ENCODE measurements at regions not wholly inside any gene's neighbourhood (a gene's known extent, or its start where the extent isn't known, plus 50 kb on each side); places are given as distances from the start of the nearest gene placed in this dataset.
A peak's percentile ranks its signal among the peaks of the same experiment; 100 is the strongest.

GRCh38 chrX:8033175-8033574 is 106.0 kb upstream of the PNPLA4 start:
- TF ChIP-seq, protein P1, sequence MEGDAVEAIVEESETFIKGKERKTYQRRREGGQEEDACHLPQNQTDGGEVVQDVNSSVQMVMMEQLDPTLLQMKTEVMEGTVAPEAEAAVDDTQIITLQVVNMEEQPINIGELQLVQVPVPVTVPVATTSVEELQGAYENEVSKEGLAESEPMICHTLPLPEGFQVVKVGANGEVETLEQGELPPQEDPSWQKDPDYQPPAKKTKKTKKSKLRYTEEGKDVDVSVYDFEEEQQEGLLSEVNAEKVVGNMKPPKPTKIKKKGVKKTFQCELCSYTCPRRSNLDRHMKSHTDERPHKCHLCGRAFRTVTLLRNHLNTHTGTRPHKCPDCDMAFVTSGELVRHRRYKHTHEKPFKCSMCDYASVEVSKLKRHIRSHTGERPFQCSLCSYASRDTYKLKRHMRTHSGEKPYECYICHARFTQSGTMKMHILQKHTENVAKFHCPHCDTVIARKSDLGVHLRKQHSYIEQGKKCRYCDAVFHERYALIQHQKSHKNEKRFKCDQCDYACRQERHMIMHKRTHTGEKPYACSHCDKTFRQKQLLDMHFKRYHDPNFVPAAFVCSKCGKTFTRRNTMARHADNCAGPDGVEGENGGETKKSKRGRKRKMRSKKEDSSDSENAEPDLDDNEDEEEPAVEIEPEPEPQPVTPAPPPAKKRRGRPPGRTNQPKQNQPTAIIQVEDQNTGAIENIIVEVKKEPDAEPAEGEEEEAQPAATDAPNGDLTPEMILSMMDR (IDR thresholded peaks at IDR 0.05; ENCODE audit: low read length, missing control alignments): no peak
- DNase-seq (ENCODE audit: low read depth): no peak
- H3K4me3 ChIP-seq (replicated peaks; ENCODE audit: low read depth, low read length): no peak overlapping the region

DNA sequence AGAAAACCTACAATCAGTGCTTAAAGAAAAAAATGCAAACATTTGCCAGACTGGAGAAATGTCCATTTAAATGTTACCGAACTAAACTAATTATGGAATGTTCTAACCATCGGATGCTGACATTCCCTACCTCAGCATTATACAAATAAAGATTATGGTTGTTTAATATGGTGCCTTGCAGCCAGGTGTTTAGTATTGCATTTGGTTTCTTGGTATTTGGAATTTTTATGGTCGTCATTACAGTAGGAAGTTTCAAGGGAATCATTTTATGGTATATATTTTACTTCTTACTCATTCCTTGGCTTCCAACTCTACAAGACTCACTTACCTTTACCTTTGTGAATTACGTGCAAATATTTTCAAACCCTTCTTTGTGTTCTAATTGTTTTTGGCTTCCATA is 103.1 kb upstream of the PNPLA4 start:
- TF ChIP-seq, protein P1 (IDR thresholded peaks at IDR 0.05; ENCODE audit: low read length, missing control alignments): no peak
- no peak for DNase-seq (ENCODE audit: low read depth)

DNA sequence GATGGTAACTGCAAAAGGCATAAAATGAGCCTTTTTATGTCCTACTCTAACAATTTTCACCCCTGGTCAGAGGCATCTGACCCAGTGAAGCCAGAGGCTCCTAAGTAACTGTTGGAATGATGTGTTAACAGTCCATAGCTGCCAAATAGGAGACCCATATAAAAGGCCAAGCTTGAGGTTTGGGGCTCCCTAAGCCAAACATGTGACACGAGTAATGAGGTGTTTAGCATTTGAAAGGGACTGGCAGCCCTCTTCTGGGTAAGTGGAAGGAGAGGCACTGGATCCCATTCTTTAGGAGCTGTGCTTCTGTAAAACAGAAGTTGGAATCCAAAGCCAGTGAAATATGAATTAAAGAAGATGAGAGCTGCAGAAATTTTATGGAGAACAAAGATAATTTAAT is 100.6 kb upstream of the PNPLA4 start:
- DNase-seq (ENCODE audit: low read depth): no peak
- TF ChIP-seq, protein P1 (IDR thresholded peaks at IDR 0.05; ENCODE audit: low read length, missing control alignments): no peak
- no peak overlapping the region for H3K4me3 ChIP-seq (replicated peaks; ENCODE audit: low read depth, low read length)

More for the DNA sequence above, 103.1 kb upstream of the PNPLA4 start:
- no peak overlapping the region for H3K4me3 ChIP-seq (replicated peaks; ENCODE audit: low read depth, low read length)

DNA sequence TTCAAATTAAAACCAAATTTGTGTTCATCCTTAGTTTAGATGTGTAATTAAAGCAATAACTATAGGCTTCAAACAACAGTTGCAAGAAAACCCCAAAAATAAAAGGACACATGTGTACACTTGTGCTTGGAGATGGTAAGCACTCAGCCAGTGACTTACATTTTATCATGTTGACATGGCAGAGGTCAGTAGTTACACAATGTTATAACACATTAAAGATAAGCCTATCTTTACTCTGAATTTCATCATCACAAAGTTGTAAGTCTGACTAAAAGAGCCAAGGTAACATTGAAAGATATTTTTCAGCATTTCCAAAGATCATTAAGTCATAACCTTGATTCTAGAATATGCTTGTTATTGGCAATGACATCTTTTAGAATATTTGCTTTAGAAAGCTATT is 98.5 kb upstream of the PNPLA4 start:
- no peak for DNase-seq (ENCODE audit: low read depth)
- no peak overlapping the region for H3K4me3 ChIP-seq (replicated peaks; ENCODE audit: low read depth, low read length)
- TF ChIP-seq, protein P1 (IDR thresholded peaks at IDR 0.05; ENCODE audit: low read length, missing control alignments): no peak

- TF ChIP-seq, protein P1 (IDR thresholded peaks at IDR 0.05; ENCODE audit: low read length, missing control alignments): no peak
- no peak for DNase-seq (ENCODE audit: low read depth)
- no peak overlapping the region for H3K4me3 ChIP-seq (replicated peaks; ENCODE audit: low read depth, low read length)
These were observed 91.7 kb upstream of the PNPLA4 start for GRCh38 chrX:8018934-8019333.

DNA sequence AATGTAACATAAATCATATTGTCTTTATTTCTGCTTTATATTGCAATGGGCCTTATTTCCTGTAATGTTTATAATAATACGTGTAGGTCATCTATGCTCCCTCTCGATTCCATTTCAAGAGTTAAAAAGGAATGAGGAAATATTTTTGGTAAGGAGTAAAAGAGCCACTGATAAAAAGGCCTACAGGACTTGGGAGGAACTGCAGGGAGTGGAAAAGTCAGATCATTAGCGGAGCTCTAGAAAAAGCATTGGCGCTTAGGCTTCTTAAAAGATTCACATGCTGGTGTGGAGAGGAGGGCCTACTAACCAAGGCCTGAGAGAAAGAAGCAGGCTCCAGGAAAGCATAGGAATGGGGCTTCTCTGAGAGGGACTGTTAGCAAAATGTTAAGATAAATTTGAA is 82.9 kb upstream of the PNPLA4 start:
- DNase-seq (ENCODE audit: low read depth): no peak
- no peak overlapping the region for H3K4me3 ChIP-seq (replicated peaks; ENCODE audit: low read depth, low read length)
- TF ChIP-seq, protein P1 (IDR thresholded peaks at IDR 0.05; ENCODE audit: low read length, missing control alignments): peak; percentile 5

GRCh38 chrX:8005678-8006347 is 78.6 kb upstream of the PNPLA4 start:
- no peak overlapping the region for H3K4me3 ChIP-seq (replicated peaks; ENCODE audit: low read depth, low read length)
- TF ChIP-seq, protein P1 (IDR thresholded peaks at IDR 0.05; ENCODE audit: low read length, missing control alignments): no peak

More at GRCh38 chrX:8005678-8006347, 78.6 kb upstream of the PNPLA4 start:
- DNase-seq (ENCODE audit: low read depth): no peak
